ENCODE measurements at regions not wholly inside any gene's neighbourhood (a gene's known extent, or its start where the extent isn't known, plus 50 kb on each side); places are given as distances from the start of the nearest gene placed in this dataset.

- TF ChIP-seq CTCF (conservative IDR thresholded peaks at IDR 0.05) (no peak), EZH2 (IDR thresholded peaks at IDR 0.05; ENCODE audit: low read depth) (no peak)
Measured at GRCh38 chr11:109707411-109707810, 285.4 kb downstream of the C11orf87 start.

Data from PC-9 (cell line).